ENCODE measurements at regions not wholly inside any gene's neighbourhood (a gene's known extent, or its start where the extent isn't known, plus 50 kb on each side); places are given as distances from the start of the nearest gene placed in this dataset.
A peak's percentile ranks its signal among the peaks of the same experiment; 100 is the strongest.

- no peak for TF ChIP-seq JUND (IDR thresholded peaks at IDR 0.05)
- TF ChIP-seq RAD21 (IDR thresholded peaks at IDR 0.05) = no peak
- peak in 1 of 2 donors; percentile 31 for TF ChIP-seq RXRA (IDR thresholded peaks at IDR 0.05)
- no peak for TF ChIP-seq TAF1 (conservative IDR thresholded peaks at IDR 0.05)
- TF ChIP-seq REST (IDR thresholded peaks at IDR 0.05) = no peak
- TF ChIP-seq EGR1 (IDR thresholded peaks at IDR 0.05; ENCODE audit: low read depth in 2 of 2) = no peak
- TF ChIP-seq SP1 (IDR thresholded peaks at IDR 0.05) = no peak
- no peak for TF ChIP-seq CTCF (IDR thresholded peaks at IDR 0.05; ENCODE audit: low read depth, low read length, missing input control)
- no peak for TF ChIP-seq MAX (IDR thresholded peaks at IDR 0.05)
- no peak for TF ChIP-seq YY1 (IDR thresholded peaks at IDR 0.05)
- TF ChIP-seq GABPA (IDR thresholded peaks at IDR 0.05 in 1 of 2, conservative IDR thresholded peaks at IDR 0.05 in 1 of 2) = no peak
- no peak for TF ChIP-seq ATF3 (IDR thresholded peaks at IDR 0.05)
- TF ChIP-seq ZBTB33 (IDR thresholded peaks at IDR 0.05) = no peak
Observed at GRCh38 chr4:130068072-130068471, 972.1 kb downstream of the C4orf33 start.
